Epithelial cell of esophagus (primary cell): ENCODE measurements at regions not wholly inside any gene's neighbourhood (a gene's known extent, or its start where the extent isn't known, plus 50 kb on each side); places are given as distances from the start of the nearest gene placed in this dataset.
A peak's percentile ranks its signal among the peaks of the same experiment; 100 is the strongest.

Source experiments
- DNase-seq: peaks from one replicate; pipeline ENCODE4 v3.0.0; 2010; ENCODE audit warnings: low read depth
- H3K4me3 ChIP-seq: 2 replicates; pipeline ENCODE4 v1.5.1; 2011; ENCODE audit warnings: mild to moderate bottlenecking, low read length, control low read depth
- TF ChIP-seq, protein P1 (sequence below): IDR thresholded peaks from 2 replicates; pipeline ENCODE4 v1.5.1; 2011; ENCODE audit warnings: low read depth, mild to moderate bottlenecking, low read length, control low read depth, inconsistent platforms; ENCODE audit not compliant: insufficient read depth; ENCODE audit errors: missing control alignments

- TF ChIP-seq, protein P1, sequence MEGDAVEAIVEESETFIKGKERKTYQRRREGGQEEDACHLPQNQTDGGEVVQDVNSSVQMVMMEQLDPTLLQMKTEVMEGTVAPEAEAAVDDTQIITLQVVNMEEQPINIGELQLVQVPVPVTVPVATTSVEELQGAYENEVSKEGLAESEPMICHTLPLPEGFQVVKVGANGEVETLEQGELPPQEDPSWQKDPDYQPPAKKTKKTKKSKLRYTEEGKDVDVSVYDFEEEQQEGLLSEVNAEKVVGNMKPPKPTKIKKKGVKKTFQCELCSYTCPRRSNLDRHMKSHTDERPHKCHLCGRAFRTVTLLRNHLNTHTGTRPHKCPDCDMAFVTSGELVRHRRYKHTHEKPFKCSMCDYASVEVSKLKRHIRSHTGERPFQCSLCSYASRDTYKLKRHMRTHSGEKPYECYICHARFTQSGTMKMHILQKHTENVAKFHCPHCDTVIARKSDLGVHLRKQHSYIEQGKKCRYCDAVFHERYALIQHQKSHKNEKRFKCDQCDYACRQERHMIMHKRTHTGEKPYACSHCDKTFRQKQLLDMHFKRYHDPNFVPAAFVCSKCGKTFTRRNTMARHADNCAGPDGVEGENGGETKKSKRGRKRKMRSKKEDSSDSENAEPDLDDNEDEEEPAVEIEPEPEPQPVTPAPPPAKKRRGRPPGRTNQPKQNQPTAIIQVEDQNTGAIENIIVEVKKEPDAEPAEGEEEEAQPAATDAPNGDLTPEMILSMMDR = no peak
- no peak overlapping the region for H3K4me3 ChIP-seq
- no peak for DNase-seq
Observed at GRCh38 chr4:35066406-35066805, 1177.9 kb downstream of the ARAP2 start.

GRCh38 chr4:35080799-35081198 is 1163.5 kb downstream of the ARAP2 start:
- DNase-seq = no peak
- TF ChIP-seq, protein P1 = no peak
- no peak overlapping the region for H3K4me3 ChIP-seq

GRCh38 chr4:35087218-35087617 is 1157.1 kb downstream of the ARAP2 start:
- peak; percentile 56 for DNase-seq
- H3K4me3 ChIP-seq = no peak overlapping the region
- TF ChIP-seq, protein P1 = no peak

- H3K4me3 ChIP-seq = no peak overlapping the region
- DNase-seq = no peak
- TF ChIP-seq, protein P1 = no peak
Observed at GRCh38 chr4:35100932-35101331, 1143.4 kb downstream of the ARAP2 start.

DNA sequence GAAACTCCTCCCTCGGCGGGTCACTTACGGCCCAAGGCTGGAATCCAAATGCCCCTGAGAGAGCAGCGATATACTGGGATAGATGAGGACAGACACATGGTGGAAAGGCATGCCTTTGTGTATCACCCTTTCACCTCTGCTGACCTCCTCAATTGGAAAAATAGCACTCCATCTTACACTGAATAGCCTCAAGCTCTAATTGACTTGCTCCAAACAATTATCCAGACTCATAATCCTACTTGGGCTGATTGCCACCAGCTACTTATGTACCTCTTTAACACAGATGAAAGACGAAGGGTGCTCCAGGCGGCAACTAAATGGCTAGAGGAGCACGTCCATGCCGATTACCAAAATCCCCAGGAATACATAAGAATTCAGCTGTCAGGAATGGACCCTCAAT is 1142.2 kb downstream of the ARAP2 start:
- H3K4me3 ChIP-seq = no peak overlapping the region
- TF ChIP-seq, protein P1 = no peak

GRCh38 chr4:35105486-35105885 is 1138.8 kb downstream of the ARAP2 start:
- no peak overlapping the region for H3K4me3 ChIP-seq
- DNase-seq = peak; percentile 55
- TF ChIP-seq, protein P1 = no peak

More for the DNA sequence above, 1142.2 kb downstream of the ARAP2 start:
- DNase-seq = no peak

DNA sequence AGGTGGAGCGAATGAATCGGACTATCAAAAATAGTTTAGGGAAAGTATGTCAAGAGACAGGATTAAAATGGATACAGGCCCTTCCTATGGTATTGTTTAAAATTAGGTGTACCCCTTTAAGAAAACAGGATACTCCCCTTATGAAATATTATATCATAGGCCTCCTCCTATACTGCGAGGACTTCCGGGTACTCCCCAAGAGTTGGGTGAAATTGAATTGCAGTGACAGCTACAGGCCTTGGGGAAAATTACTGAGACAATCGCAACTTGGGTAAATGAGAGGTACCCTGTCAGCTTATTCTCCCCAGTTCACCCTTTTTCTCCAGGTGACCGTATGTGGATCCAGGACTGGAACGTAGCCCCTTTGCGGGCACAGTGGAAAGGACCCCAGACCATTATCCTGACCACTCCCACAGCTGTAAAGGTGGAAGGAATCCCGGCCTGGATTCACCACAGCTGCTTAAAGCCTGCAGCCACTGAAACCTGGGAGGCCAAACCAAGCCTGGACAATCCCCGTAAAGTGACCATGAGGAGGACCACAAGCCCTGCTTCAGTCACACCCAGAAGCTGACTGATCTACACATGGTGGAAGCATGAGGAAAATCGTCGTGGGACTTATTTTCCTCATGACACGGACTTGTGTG is 1138.1 kb downstream of the ARAP2 start:
- no peak for DNase-seq
- TF ChIP-seq, protein P1 = peak; percentile 10
- no peak overlapping the region for H3K4me3 ChIP-seq
